NT2/D1 (cell line): ENCODE measurements at regions not wholly inside any gene's neighbourhood (a gene's known extent, or its start where the extent isn't known, plus 50 kb on each side); places are given as distances from the start of the nearest gene placed in this dataset.

Experiments
- YY1 ChIP-seq: IDR thresholded peaks from 2 replicates; pipeline ENCODE4 v1.6.1; 2011; ENCODE audit not compliant: insufficient read length, insufficient read depth
- ZNF274 ChIP-seq: IDR thresholded peaks from 2 replicates; pipeline ENCODE4 v1.6.1; 2011; ENCODE audit warnings: mild to moderate bottlenecking, low read depth, low read length

GRCh38 chr2:147100406-147101035, 744.3 kb upstream of the ACVR2A start:
- no peak for TF ChIP-seq ZNF274
- TF ChIP-seq YY1: no peak
